Liver (tissue), 8 donors: ENCODE measurements at regions not wholly inside any gene's neighbourhood (a gene's known extent, or its start where the extent isn't known, plus 50 kb on each side); places are given as distances from the start of the nearest gene placed in this dataset.

Experiments used
- DNase-seq: peaks from one replicate; pipeline ENCODE4 v3.0.0-alpha.2; 2017; ENCODE audit warnings: low spot score
- H3K27ac ChIP-seq, 2 donors: one replicate each; pipeline ENCODE4 v1.7.0; 2013; ENCODE audit warnings: inconsistent platforms in 2 of 2, low read length in 2 of 2, control low read depth in 1 of 2, low read depth in 1 of 2, mild to moderate bottlenecking in 1 of 2
- H3K27me3 ChIP-seq, 4 donors: one replicate each; pipeline versions ENCODE4 v1.6.1 to v1.7.0; 2013; ENCODE audit warnings: low read length in 3 of 4, inconsistent platforms in 1 of 4, mild to moderate bottlenecking in 1 of 4, moderate library complexity in 1 of 4; ENCODE audit not compliant: control insufficient read depth in 4 of 4, insufficient read depth in 4 of 4
- H3K36me3 ChIP-seq, 4 donors: one replicate each; pipeline versions ENCODE4 v1.6.1 to v1.7.0; 2013; ENCODE audit warnings: low read length in 3 of 4, mild to moderate bottlenecking in 3 of 4, low read depth in 1 of 4, moderate library complexity in 1 of 4; ENCODE audit not compliant: control insufficient read depth in 4 of 4, insufficient read depth in 3 of 4
- H3K4me1 ChIP-seq, 4 donors: one replicate each; pipeline versions ENCODE4 v1.6.1 to v1.7.0; 2013; ENCODE audit warnings: low read length in 3 of 4, mild to moderate bottlenecking in 3 of 4, moderate library complexity in 1 of 4; ENCODE audit not compliant: control insufficient read depth in 4 of 4, insufficient read depth in 4 of 4
- H3K4me3 ChIP-seq, 3 donors: one replicate each; pipeline versions ENCODE4 v1.6.1 to v1.7.0; 2013; ENCODE audit warnings: low read length in 3 of 3, control low read depth in 1 of 3, low read depth in 1 of 3, mild to moderate bottlenecking in 1 of 3
- H3K9ac ChIP-seq, 2 donors: one replicate each; pipeline ENCODE4 v1.7.0; 2013; ENCODE audit warnings: low read length in 2 of 2, mild to moderate bottlenecking in 2 of 2, moderate library complexity in 2 of 2, control low read depth in 1 of 2, low read depth in 1 of 2
- H3K9me3 ChIP-seq, 4 donors: one replicate each; pipeline versions ENCODE4 v1.6.1 to v1.7.0; 2013; ENCODE audit warnings: low read length in 3 of 4; ENCODE audit not compliant: control insufficient read depth in 4 of 4
- FOXA1 ChIP-seq: IDR thresholded peaks from 2 replicates; pipeline ENCODE4 v1.6.1; 2016; ENCODE audit warnings: antibody characterized with exemption
- FOXA2 ChIP-seq: IDR thresholded peaks from 2 replicates; pipeline ENCODE4 v1.6.1; 2016; ENCODE audit warnings: antibody characterized with exemption
- GABPA ChIP-seq, 2 donors: IDR thresholded peaks in 1 of 2; conservative IDR thresholded peaks in 1 of 2; 2 replicates each; pipeline ENCODE4 v1.6.1; 2016; ENCODE audit warnings: antibody characterized with exemption in 2 of 2, mild to moderate bottlenecking in 1 of 2, moderate library complexity in 1 of 2
- JUND ChIP-seq, 2 donors: IDR thresholded peaks; 2 replicates each; pipeline ENCODE4 v1.6.1; 2016; ENCODE audit warnings: antibody characterized with exemption in 2 of 2
- RAD21 ChIP-seq, 2 donors: IDR thresholded peaks; 2 replicates each; pipeline ENCODE4 v1.6.1; 2016; ENCODE audit warnings: antibody characterized with exemption in 2 of 2, mild to moderate bottlenecking in 2 of 2
- RXRA ChIP-seq, 2 donors: IDR thresholded peaks; 2 replicates each; pipeline ENCODE4 v1.6.1; 2017 to 2018; ENCODE audit warnings: antibody characterized with exemption in 2 of 2, mild to moderate bottlenecking in 1 of 2
- TAF1 ChIP-seq: conservative IDR thresholded peaks from 2 replicates; pipeline ENCODE4 v1.6.1; 2016; ENCODE audit warnings: antibody characterized with exemption, mild to moderate bottlenecking
- YY1 ChIP-seq: IDR thresholded peaks from 2 replicates; pipeline ENCODE4 v1.6.1; 2016; ENCODE audit warnings: antibody characterized with exemption, mild to moderate bottlenecking
- WGBS: extraction: QIAGEN DNeasy Blood & Tissue Kit; methylation state at CpG from one replicate; pipeline ENCODE4 v1.1.7; 2013; 5-methylcytosine and 5-hydroxymethylcytosine counted together
- TF ChIP-seq, protein P1 (sequence below): IDR thresholded peaks from 2 replicates; pipeline ENCODE4 v1.6.1; 2016; ENCODE audit warnings: antibody characterized with exemption
- TF ChIP-seq, protein P2 (sequence below): fragments of 150-350 bp; IDR thresholded peaks from 2 replicates; pipeline ENCODE4 v1.5.1; 2017; ENCODE audit warnings: improper control_type of control experiment, low read depth, low read length; ENCODE audit not compliant: missing input control
- TF ChIP-seq, protein P3 (sequence below): IDR thresholded peaks from 2 replicates; pipeline ENCODE4 v1.6.1; 2016; ENCODE audit warnings: antibody characterized with exemption
- TF ChIP-seq, protein P4 (sequence below): IDR thresholded peaks from 2 replicates; pipeline ENCODE4 v1.6.1; 2016; ENCODE audit warnings: antibody characterized with exemption, mild to moderate bottlenecking
- TF ChIP-seq, protein P5 (sequence below): IDR thresholded peaks from 2 replicates; pipeline ENCODE4 v1.6.1; 2016; ENCODE audit warnings: antibody characterized with exemption
- donor health status: healthy.
- donor health status: healthy.
- donor health status: healthy.
- donor health status: healthy.
- donor health status: healthy.

DNA sequence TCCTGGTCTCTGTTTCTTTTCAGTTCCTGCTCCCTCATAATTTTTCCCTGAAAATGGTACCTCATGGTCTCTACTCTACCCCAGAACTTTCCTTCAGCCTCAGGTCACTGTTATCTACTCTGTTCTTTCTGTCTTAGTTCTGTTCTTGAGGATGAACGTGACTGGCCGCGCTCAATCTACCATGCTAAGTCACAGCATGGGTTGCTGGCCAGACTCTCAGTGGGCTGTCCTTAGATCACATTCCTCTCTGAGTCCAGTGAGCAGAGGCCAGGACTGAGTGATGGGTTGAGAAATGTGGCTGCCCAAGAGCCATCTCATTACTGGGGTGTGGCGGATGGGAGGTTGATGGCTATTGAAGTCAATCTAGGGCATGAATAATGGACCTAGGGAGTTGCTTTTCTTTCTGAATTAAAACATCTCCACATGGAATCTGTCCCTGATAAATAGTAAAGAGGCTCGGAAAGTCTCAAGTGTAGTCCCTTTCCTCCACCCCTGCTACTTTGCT is 164.0 kb upstream of the DTNBP1 start:
- H3K27me3 ChIP-seq = no peaks in the 10 kb centered on the region
- H3K9ac ChIP-seq = no peak overlapping the region
- WGBS = 94% methylated on average over 5 of the region's 5 CpGs
- no peak overlapping the region for H3K4me3 ChIP-seq
- no peaks in the 10 kb centered on the region for H3K36me3 ChIP-seq
- no peaks in the 10 kb centered on the region for H3K9me3 ChIP-seq
- H3K27ac ChIP-seq = no peak overlapping the region
- DNase-seq = no peak
- TF ChIP-seq, protein P1, sequence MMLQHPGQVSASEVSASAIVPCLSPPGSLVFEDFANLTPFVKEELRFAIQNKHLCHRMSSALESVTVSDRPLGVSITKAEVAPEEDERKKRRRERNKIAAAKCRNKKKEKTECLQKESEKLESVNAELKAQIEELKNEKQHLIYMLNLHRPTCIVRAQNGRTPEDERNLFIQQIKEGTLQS = no peak
- TF ChIP-seq, protein P2, sequence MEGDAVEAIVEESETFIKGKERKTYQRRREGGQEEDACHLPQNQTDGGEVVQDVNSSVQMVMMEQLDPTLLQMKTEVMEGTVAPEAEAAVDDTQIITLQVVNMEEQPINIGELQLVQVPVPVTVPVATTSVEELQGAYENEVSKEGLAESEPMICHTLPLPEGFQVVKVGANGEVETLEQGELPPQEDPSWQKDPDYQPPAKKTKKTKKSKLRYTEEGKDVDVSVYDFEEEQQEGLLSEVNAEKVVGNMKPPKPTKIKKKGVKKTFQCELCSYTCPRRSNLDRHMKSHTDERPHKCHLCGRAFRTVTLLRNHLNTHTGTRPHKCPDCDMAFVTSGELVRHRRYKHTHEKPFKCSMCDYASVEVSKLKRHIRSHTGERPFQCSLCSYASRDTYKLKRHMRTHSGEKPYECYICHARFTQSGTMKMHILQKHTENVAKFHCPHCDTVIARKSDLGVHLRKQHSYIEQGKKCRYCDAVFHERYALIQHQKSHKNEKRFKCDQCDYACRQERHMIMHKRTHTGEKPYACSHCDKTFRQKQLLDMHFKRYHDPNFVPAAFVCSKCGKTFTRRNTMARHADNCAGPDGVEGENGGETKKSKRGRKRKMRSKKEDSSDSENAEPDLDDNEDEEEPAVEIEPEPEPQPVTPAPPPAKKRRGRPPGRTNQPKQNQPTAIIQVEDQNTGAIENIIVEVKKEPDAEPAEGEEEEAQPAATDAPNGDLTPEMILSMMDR = no peak
- TF ChIP-seq FOXA2 (no peak), GABPA (IDR thresholded peaks at IDR 0.05 in 1 of 2, conservative IDR thresholded peaks at IDR 0.05 in 1 of 2) (no peak), FOXA1 (no peak), RAD21 (IDR thresholded peaks at IDR 0.05) (no peak), RXRA (IDR thresholded peaks at IDR 0.05) (no peak)
- TF ChIP-seq, protein P3, sequence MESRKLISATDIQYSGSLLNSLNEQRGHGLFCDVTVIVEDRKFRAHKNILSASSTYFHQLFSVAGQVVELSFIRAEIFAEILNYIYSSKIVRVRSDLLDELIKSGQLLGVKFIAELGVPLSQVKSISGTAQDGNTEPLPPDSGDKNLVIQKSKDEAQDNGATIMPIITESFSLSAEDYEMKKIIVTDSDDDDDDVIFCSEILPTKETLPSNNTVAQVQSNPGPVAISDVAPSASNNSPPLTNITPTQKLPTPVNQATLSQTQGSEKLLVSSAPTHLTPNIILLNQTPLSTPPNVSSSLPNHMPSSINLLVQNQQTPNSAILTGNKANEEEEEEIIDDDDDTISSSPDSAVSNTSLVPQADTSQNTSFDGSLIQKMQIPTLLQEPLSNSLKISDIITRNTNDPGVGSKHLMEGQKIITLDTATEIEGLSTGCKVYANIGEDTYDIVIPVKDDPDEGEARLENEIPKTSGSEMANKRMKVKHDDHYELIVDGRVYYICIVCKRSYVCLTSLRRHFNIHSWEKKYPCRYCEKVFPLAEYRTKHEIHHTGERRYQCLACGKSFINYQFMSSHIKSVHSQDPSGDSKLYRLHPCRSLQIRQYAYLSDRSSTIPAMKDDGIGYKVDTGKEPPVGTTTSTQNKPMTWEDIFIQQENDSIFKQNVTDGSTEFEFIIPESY = no peak
- TF ChIP-seq, protein P4, sequence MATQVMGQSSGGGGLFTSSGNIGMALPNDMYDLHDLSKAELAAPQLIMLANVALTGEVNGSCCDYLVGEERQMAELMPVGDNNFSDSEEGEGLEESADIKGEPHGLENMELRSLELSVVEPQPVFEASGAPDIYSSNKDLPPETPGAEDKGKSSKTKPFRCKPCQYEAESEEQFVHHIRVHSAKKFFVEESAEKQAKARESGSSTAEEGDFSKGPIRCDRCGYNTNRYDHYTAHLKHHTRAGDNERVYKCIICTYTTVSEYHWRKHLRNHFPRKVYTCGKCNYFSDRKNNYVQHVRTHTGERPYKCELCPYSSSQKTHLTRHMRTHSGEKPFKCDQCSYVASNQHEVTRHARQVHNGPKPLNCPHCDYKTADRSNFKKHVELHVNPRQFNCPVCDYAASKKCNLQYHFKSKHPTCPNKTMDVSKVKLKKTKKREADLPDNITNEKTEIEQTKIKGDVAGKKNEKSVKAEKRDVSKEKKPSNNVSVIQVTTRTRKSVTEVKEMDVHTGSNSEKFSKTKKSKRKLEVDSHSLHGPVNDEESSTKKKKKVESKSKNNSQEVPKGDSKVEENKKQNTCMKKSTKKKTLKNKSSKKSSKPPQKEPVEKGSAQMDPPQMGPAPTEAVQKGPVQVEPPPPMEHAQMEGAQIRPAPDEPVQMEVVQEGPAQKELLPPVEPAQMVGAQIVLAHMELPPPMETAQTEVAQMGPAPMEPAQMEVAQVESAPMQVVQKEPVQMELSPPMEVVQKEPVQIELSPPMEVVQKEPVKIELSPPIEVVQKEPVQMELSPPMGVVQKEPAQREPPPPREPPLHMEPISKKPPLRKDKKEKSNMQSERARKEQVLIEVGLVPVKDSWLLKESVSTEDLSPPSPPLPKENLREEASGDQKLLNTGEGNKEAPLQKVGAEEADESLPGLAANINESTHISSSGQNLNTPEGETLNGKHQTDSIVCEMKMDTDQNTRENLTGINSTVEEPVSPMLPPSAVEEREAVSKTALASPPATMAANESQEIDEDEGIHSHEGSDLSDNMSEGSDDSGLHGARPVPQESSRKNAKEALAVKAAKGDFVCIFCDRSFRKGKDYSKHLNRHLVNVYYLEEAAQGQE = no peak
- TF ChIP-seq, protein P5, sequence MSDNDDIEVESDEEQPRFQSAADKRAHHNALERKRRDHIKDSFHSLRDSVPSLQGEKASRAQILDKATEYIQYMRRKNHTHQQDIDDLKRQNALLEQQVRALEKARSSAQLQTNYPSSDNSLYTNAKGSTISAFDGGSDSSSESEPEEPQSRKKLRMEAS = no peak
- H3K4me1 ChIP-seq = no peaks in the 10 kb centered on the region

DNA sequence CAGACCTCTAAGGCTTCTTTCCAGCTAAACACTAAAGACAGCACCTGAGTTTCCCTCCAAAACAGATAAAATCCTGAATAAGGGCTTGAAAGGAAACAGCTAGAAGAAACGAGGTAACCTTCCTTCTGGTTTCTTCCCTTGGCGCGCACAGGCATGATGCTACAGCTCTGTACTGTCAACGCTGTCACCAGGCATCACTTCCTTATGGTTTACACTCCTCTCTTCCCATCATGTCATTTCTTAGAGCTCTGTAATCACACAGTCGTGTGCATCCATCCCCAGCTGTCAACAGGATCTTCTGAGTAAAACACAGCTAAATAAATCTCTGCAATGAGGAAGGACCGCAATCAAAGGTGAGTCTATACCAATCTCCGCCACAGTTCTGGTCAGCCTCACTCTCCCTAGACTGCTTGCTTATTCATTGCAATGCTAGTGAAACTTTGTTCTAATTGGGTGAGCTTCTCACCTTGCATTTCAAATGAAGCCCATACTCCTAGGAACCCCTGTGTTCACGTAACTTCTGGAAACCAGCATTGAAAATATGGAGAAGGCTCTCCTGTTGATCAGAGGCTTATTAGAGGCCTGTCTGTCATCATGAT is 162.6 kb upstream of the DTNBP1 start:
- Histone ChIP-seq H3K27me3 (no peaks in the 10 kb centered on the region), H3K4me3 (no peak overlapping the region), H3K4me1 (no peaks in the 10 kb centered on the region), H3K9me3 (no peaks in the 10 kb centered on the region), H3K36me3 (no peaks in the 10 kb centered on the region), H3K27ac (no peak overlapping the region), H3K9ac (no peak overlapping the region)
- DNase-seq = no peak
- WGBS = 89% methylated on average over 8 of the region's 8 CpGs
- TF ChIP-seq JUND (IDR thresholded peaks at IDR 0.05) (no peak), YY1 (no peak), TAF1 (no peak), GABPA (IDR thresholded peaks at IDR 0.05 in 1 of 2, conservative IDR thresholded peaks at IDR 0.05 in 1 of 2) (no peak)
- TF ChIP-seq, protein P1 = no peak
- TF ChIP-seq, protein P2 = no peak
- TF ChIP-seq, protein P4 = no peak
